ENCODE measurements at regions not wholly inside any gene's neighbourhood (a gene's known extent, or its start where the extent isn't known, plus 50 kb on each side); places are given as distances from the start of the nearest gene placed in this dataset.
"Not testable (repeated sequence)": the region's sequence is repeated elsewhere in the genome, so short reads cannot be mapped to it uniquely, and the experiment has no call there.

GRCh38 chr4:79597266-79597665, 189.2 kb upstream of the GK2 start:
- H3K27ac ChIP-seq (ENCODE audit: low read depth, low read length, poor library complexity, severe bottlenecking): no peak overlapping the region
- no peak overlapping the region for H3K9ac ChIP-seq (ENCODE audit: low read length)
- TF ChIP-seq CTCF (IDR thresholded peaks at IDR 0.05; ENCODE audit: low read length): no peak
- no peak for TF ChIP-seq EZH2 (IDR thresholded peaks at IDR 0.05; ENCODE audit: borderline replicate concordance, low read length)
- H3K9me2 ChIP-seq (ENCODE audit: low read depth, low read length): no peaks in the 10 kb centered on the region
- H3K4me2 ChIP-seq (ENCODE audit: low read length): no peak overlapping the region
- no peaks in the 10 kb centered on the region for H3K4me1 ChIP-seq (ENCODE audit: insufficient read depth, low read length, severe bottlenecking)
- no peak overlapping the region for H3K4me3 ChIP-seq (ENCODE audit: low read depth, low read length, poor library complexity, severe bottlenecking)
- no peaks in the 10 kb centered on the region for H3K27me3 ChIP-seq (ENCODE audit: insufficient read depth, low read length)
- no peaks in the 10 kb centered on the region for H3K36me3 ChIP-seq (ENCODE audit: insufficient read depth, low read length)
- H2AFZ ChIP-seq (ENCODE audit: low read length): no peak overlapping the region
- H3F3A ChIP-seq (ENCODE audit: insufficient read depth, low read length): no peaks in the 10 kb centered on the region
- H3K9me3 ChIP-seq (ENCODE audit: low read length): no peaks in the 10 kb centered on the region
- no peaks in the 10 kb centered on the region for H4K20me1 ChIP-seq (ENCODE audit: insufficient read depth, low read length)
- H3K79me2 ChIP-seq (ENCODE audit: insufficient read depth, low read length): no peaks in the 10 kb centered on the region

- not testable (repeated sequence) for H3K4me3 ChIP-seq (ENCODE audit: low read depth, low read length, poor library complexity, severe bottlenecking); H4K20me1 ChIP-seq (ENCODE audit: insufficient read depth, low read length); H3K27me3 ChIP-seq (ENCODE audit: insufficient read depth, low read length); H2AFZ ChIP-seq (ENCODE audit: low read length); H3K79me2 ChIP-seq (ENCODE audit: insufficient read depth, low read length); H3K9ac ChIP-seq (ENCODE audit: low read length); H3K4me2 ChIP-seq (ENCODE audit: low read length); H3K9me3 ChIP-seq (ENCODE audit: low read length); H3K27ac ChIP-seq (ENCODE audit: low read depth, low read length, poor library complexity, severe bottlenecking); H3F3A ChIP-seq (ENCODE audit: insufficient read depth, low read length); H3K4me1 ChIP-seq (ENCODE audit: insufficient read depth, low read length, severe bottlenecking); H3K9me2 ChIP-seq (ENCODE audit: low read depth, low read length); H3K36me3 ChIP-seq (ENCODE audit: insufficient read depth, low read length)
Observed at GRCh38 chr4:79592218-79592617, 184.2 kb upstream of the GK2 start.

- Histone ChIP-seq H3K36me3 (ENCODE audit: insufficient read depth, low read length) (no peaks in the 10 kb centered on the region), H3F3A (ENCODE audit: insufficient read depth, low read length) (no peaks in the 10 kb centered on the region), H3K4me2 (ENCODE audit: low read length) (no peak overlapping the region), H3K79me2 (ENCODE audit: insufficient read depth, low read length) (no peaks in the 10 kb centered on the region), H3K9ac (ENCODE audit: low read length) (no peak overlapping the region), H4K20me1 (ENCODE audit: insufficient read depth, low read length) (no peaks in the 10 kb centered on the region), H2AFZ (ENCODE audit: low read length) (no peak overlapping the region), H3K9me3 (ENCODE audit: low read length) (no peaks in the 10 kb centered on the region), H3K27ac (ENCODE audit: low read depth, low read length, poor library complexity, severe bottlenecking) (no peak overlapping the region), H3K27me3 (ENCODE audit: insufficient read depth, low read length) (no peaks in the 10 kb centered on the region), H3K4me3 (ENCODE audit: low read depth, low read length, poor library complexity, severe bottlenecking) (no peak overlapping the region), H3K4me1 (ENCODE audit: insufficient read depth, low read length, severe bottlenecking) (no peaks in the 10 kb centered on the region), H3K9me2 (ENCODE audit: low read depth, low read length) (no peaks in the 10 kb centered on the region; the same call in 1 of the 2 replicates)
- TF ChIP-seq CTCF (IDR thresholded peaks at IDR 0.05; ENCODE audit: low read length) (no peak), EZH2 (IDR thresholded peaks at IDR 0.05; ENCODE audit: borderline replicate concordance, low read length) (no peak)
Observed at GRCh38 chr4:79588679-79589078, 180.7 kb upstream of the GK2 start.

- H4K20me1 ChIP-seq (ENCODE audit: insufficient read depth, low read length); H3K4me2 ChIP-seq (ENCODE audit: low read length); H3K4me3 ChIP-seq (ENCODE audit: low read depth, low read length, poor library complexity, severe bottlenecking); H3K27me3 ChIP-seq (ENCODE audit: insufficient read depth, low read length); H3K79me2 ChIP-seq (ENCODE audit: insufficient read depth, low read length); H3K4me1 ChIP-seq (ENCODE audit: insufficient read depth, low read length, severe bottlenecking); H3K9me2 ChIP-seq (ENCODE audit: low read depth, low read length); H3K36me3 ChIP-seq (ENCODE audit: insufficient read depth, low read length); H3K9me3 ChIP-seq (ENCODE audit: low read length); H3K27ac ChIP-seq (ENCODE audit: low read depth, low read length, poor library complexity, severe bottlenecking); H2AFZ ChIP-seq (ENCODE audit: low read length); H3F3A ChIP-seq (ENCODE audit: insufficient read depth, low read length); H3K9ac ChIP-seq (ENCODE audit: low read length): not testable (repeated sequence)
Observed at GRCh38 chr4:79587207-79587606, 179.2 kb upstream of the GK2 start.
